HepG2 (cell line): ENCODE measurements at regions not wholly inside any gene's neighbourhood (a gene's known extent, or its start where the extent isn't known, plus 50 kb on each side); places are given as distances from the start of the nearest gene placed in this dataset.

ENCODE experiments used
- ATAC-seq: fragments of 200-7000 bp; cut with Tn5 transposase; 3 replicates; pipeline ENCODE4 v1.9.1; 2020; ENCODE audit warnings: mild to moderate bottlenecking, moderate library complexity
- BruUV-seq: library from RNA; stranded (reverse); fragments of 400-500 nt; replicated peaks from 2 replicates; lab custom pipeline; 2021; lab: Mats Ljungman, UMichigan
- CTCF ChIA-PET: fragments of 300-600 bp; formaldehyde crosslinking; extraction: SDS; loops from one replicate; lab custom pipeline; 2021; ENCODE audit warnings: low total read pairs, inconsistent platforms, low intra/inter-chr PET ratio; lab: Yijun Ruan, JAX
- POLR2A ChIA-PET: fragments of 350-600 bp; sonication (Branson Sonifier 250); formaldehyde crosslinking; loops from one replicate; lab custom pipeline; 2020; ENCODE audit warnings: antibody characterized with exemption, inconsistent platforms; lab: Yijun Ruan, JAX
- DNase-seq: peaks from one replicate; pipeline ENCODE4 v3.0.0-alpha.2; 2015; ENCODE audit warnings: low spot score
- FAIRE-seq: peaks from 3 replicates; lab custom pipeline; 2011; peaks lifted over from hg19 to GRCh38; lab: Jason Lieb, UNC
- H2AFZ ChIP-seq: one replicate; pipeline ENCODE4 v1.6.1; 2011; ENCODE audit warnings: low read length, inconsistent platforms
- H3K27ac ChIP-seq: fragments of 300-600 bp; 3 replicates; pipeline ENCODE4 v1.8.0; 2011; ENCODE audit warnings: mixed run types, mild to moderate bottlenecking, mixed read lengths, low read length, inconsistent platforms; ENCODE audit not compliant: insufficient read depth; ENCODE audit errors: extremely low read length
- H3K27me3 ChIP-seq, 2 experiments: fragments of 200-600 bp in 1 of 2; 2 replicates in 1 of 2; 3 replicates in 1 of 2; pipeline versions ENCODE4 v1.6.0 to v1.8.0; 2011; ENCODE audit warnings: low read length in 2 of 2, mild to moderate bottlenecking in 2 of 2, moderate library complexity in 2 of 2, inconsistent platforms in 1 of 2; ENCODE audit not compliant: insufficient read depth in 2 of 2, control insufficient read depth in 1 of 2
- H3K36me3 ChIP-seq, 2 experiments: fragments of 200-600 bp in 1 of 2; replicated peaks in 1 of 2; 2 replicates in 1 of 2; 3 replicates in 1 of 2; pipeline versions ENCODE4 v1.5.1 to v1.8.0; 2011; ENCODE audit warnings: low read length in 2 of 2, inconsistent platforms in 1 of 2; ENCODE audit not compliant: insufficient read depth in 2 of 2, control insufficient read depth in 1 of 2
- H3K4me1 ChIP-seq: 2 replicates; pipeline ENCODE4 v1.5.1; 2012; ENCODE audit warnings: low read length, inconsistent platforms; ENCODE audit not compliant: insufficient read depth
- H3K4me2 ChIP-seq: 2 replicates; pipeline ENCODE4 v1.6.0; 2011; ENCODE audit warnings: low read depth, low read length, inconsistent platforms
- H3K4me3 ChIP-seq, 3 experiments: fragments of 200-600 bp in 1 of 3; sonication (generic), shearing (Covaris generic) in 1 of 3; replicated peaks in 1 of 3; 2 replicates each; pipeline ENCODE4 v1.5.1; 2011 to 2016; ENCODE audit warnings: low read length in 3 of 3, inconsistent platforms in 2 of 3, low read depth in 2 of 3, mild to moderate bottlenecking in 2 of 3, control low read depth in 1 of 3, mixed read lengths in 1 of 3; ENCODE audit not compliant: insufficient read depth in 1 of 3
- H3K79me2 ChIP-seq: one replicate; pipeline ENCODE4 v1.6.1; 2011; ENCODE audit warnings: low read length, inconsistent platforms; ENCODE audit not compliant: insufficient read depth
- H3K9ac ChIP-seq: 2 replicates; pipeline ENCODE4 v1.6.0; 2011; ENCODE audit warnings: mild to moderate bottlenecking, low read depth, low read length, inconsistent platforms; ENCODE audit not compliant: insufficient read depth
- H3K9me3 ChIP-seq: 2 replicates; pipeline ENCODE4 v1.5.1; 2012; ENCODE audit warnings: mild to moderate bottlenecking, low read length
- H4K20me1 ChIP-seq: 2 replicates; pipeline ENCODE4 v1.6.0; 2011; ENCODE audit warnings: inconsistent platforms, mild to moderate bottlenecking, low read length, moderate library complexity; ENCODE audit not compliant: insufficient read depth
- BRF2 ChIP-seq: sonication (generic); formaldehyde crosslinking; IDR thresholded peaks from 2 replicates; pipeline ENCODE4 v1.8.1; 2022; ENCODE audit warnings: mild to moderate bottlenecking, missing genetic modification reagents
- CC2D1A ChIP-seq: sonication (generic); formaldehyde crosslinking; IDR thresholded peaks from 2 replicates; pipeline ENCODE4 v1.8.1; 2023; ENCODE audit warnings: mild to moderate bottlenecking, missing genetic modification reagents
- HMG20B ChIP-seq: conservative IDR thresholded peaks from 2 replicates; pipeline ENCODE4 v1.6.1; 2016; ENCODE audit warnings: missing genetic modification reagents, missing compliant biosample characterization
- ISL2 ChIP-seq: sonication (generic); formaldehyde crosslinking; IDR thresholded peaks from 2 replicates; pipeline ENCODE4 v1.5.0; 2020; ENCODE audit warnings: missing genetic modification reagents
- JARID2 ChIP-seq: sonication (generic); formaldehyde crosslinking; IDR thresholded peaks from 2 replicates; pipeline ENCODE4 v1.8.1; 2023; ENCODE audit warnings: missing genetic modification reagents, inconsistent platforms; ENCODE audit not compliant: insufficient replicate concordance
- KDM1A ChIP-seq: IDR thresholded peaks from 2 replicates; pipeline ENCODE4 v1.6.1; 2016; ENCODE audit warnings: missing compliant biosample characterization
- KLF15 ChIP-seq: sonication (generic); formaldehyde crosslinking; IDR thresholded peaks from 2 replicates; pipeline ENCODE4 v1.8.1; 2023; ENCODE audit warnings: borderline replicate concordance, mild to moderate bottlenecking, inconsistent platforms, missing genetic modification reagents, mixed read lengths
- MIER3 ChIP-seq: IDR thresholded peaks from 2 replicates; pipeline ENCODE4 v1.6.1; 2016; ENCODE audit warnings: missing compliant biosample characterization, borderline replicate concordance
- POLR2AphosphoS5 ChIP-seq: IDR thresholded peaks from 2 replicates; pipeline ENCODE4 v1.6.1; 2012; ENCODE audit warnings: low read depth, low read length
- SNAI1 ChIP-seq: sonication (generic); formaldehyde crosslinking; IDR thresholded peaks from 2 replicates; pipeline ENCODE4 v1.5.0; 2020; ENCODE audit warnings: mild to moderate bottlenecking, missing genetic modification reagents, borderline replicate concordance
- SYNCRIP ChIP-seq: fragments of 200-400 bp; formaldehyde crosslinking; IDR thresholded peaks from 2 replicates; pipeline ENCODE4 v1.6.1; 2018; ENCODE audit warnings: mild to moderate bottlenecking, low read depth, low read length; ENCODE audit not compliant: insufficient read depth
- TARDBP ChIP-seq: sonication (generic); formaldehyde crosslinking; IDR thresholded peaks from 2 replicates; pipeline ENCODE4 v1.8.0; 2022; ENCODE audit warnings: mild to moderate bottlenecking, missing genetic modification reagents
- THYN1 ChIP-seq: sonication (generic); formaldehyde crosslinking; IDR thresholded peaks from 2 replicates; pipeline ENCODE4 v1.8.1; 2023; ENCODE audit warnings: low read depth, mild to moderate bottlenecking, moderate library complexity, missing genetic modification reagents, borderline replicate concordance
- U2AF1 ChIP-seq: fragments of 200-400 bp; formaldehyde crosslinking; optimal IDR thresholded peaks from 2 replicates; pipeline ENCODE3; 2017; ENCODE audit warnings: mild to moderate bottlenecking, low read depth, low read length
- ZBTB49 ChIP-seq: sonication (generic); formaldehyde crosslinking; IDR thresholded peaks from 2 replicates; pipeline ENCODE4 v1.4.0; 2020; ENCODE audit warnings: missing genetic modification reagents, borderline replicate concordance
- ZNF136 ChIP-seq: sonication (generic); formaldehyde crosslinking; IDR thresholded peaks from 2 replicates; pipeline ENCODE4 v1.8.1; 2022; ENCODE audit warnings: low read depth, mild to moderate bottlenecking, moderate library complexity, missing genetic modification reagents
- ZNF275 ChIP-seq: sonication (generic); formaldehyde crosslinking; IDR thresholded peaks from 2 replicates; pipeline ENCODE4 v1.8.0; 2022; ENCODE audit warnings: missing genetic modification reagents, mild to moderate bottlenecking, inconsistent platforms, borderline replicate concordance
- ZNF556 ChIP-seq: sonication (generic); formaldehyde crosslinking; IDR thresholded peaks from 2 replicates; pipeline ENCODE4 v1.4.0; 2020; ENCODE audit warnings: mild to moderate bottlenecking, missing genetic modification reagents, borderline replicate concordance
- WGBS: methylation state at CpG from one replicate; pipeline ENCODE4 v1.1.6; 2017; ENCODE audit warnings: low lambda C conversion rate; 5-methylcytosine and 5-hydroxymethylcytosine counted together
- in situ Hi-C: cut with HindIII; loops from 2 replicates; pipeline ENCODE4 v1.10.0; 2017; ENCODE audit warnings: low pct_unique_long_range_greater_than_20kb; ENCODE audit not compliant: extremely low pct_ligation_motif_present
- intact Hi-C: fragments of 100-400 bp; cut with micrococcal nuclease; formaldehyde crosslinking; loops from one replicate; pipeline ENCODE4 v1.10.0; 2022; ENCODE audit not compliant: unreplicated experiment

GRCh38 chr3:182182531-182182968, 470.8 kb downstream of the SOX2 start:
- Histone ChIP-seq H3K4me1 (peaks cover 7% of the 10 kb centered on the region; the same call in 1 of the 2 replicates), H3K9me3 (no peaks in the 10 kb centered on the region), H3K9ac (no peak overlapping the region), H3K27me3 (no peaks in the 10 kb centered on the region), H3K27ac (no peak overlapping the region), H3K4me2 (no peak overlapping the region), H3K4me3 (no peak overlapping the region), H3K36me3 (no peaks in the 10 kb centered on the region), H3K79me2 (no peaks in the 10 kb centered on the region), H4K20me1 (no peaks in the 10 kb centered on the region), H2AFZ (no peak overlapping the region)
- CTCF ChIA-PET = no interaction called here
- no TSS peak for BruUV-seq
- ATAC-seq (no peak), DNase-seq (peak; percentile 7), FAIRE-seq (no peak)
- intact Hi-C loops = no loop called here
- in situ Hi-C loops = no loop called here
- POLR2A ChIA-PET = no interaction called here
- WGBS = 47% methylated on average over 4 of the region's 5 CpGs
- TF ChIP-seq POLR2AphosphoS5 (no peak), BRF2 (no peak), KDM1A (CRISPR knock-in tag) (no peak), THYN1 (CRISPR knock-in tag) (no peak), TARDBP (no peak), KLF15 (CRISPR knock-in tag) (no peak), JARID2 (CRISPR knock-in tag) (no peak), ZBTB49 (CRISPR knock-in tag) (no peak), ZNF275 (no peak), HMG20B (CRISPR knock-in tag) (no peak), ZNF136 (CRISPR knock-in tag) (no peak), ZNF556 (CRISPR knock-in tag) (no peak), ISL2 (CRISPR knock-in tag) (no peak), MIER3 (CRISPR knock-in tag) (no peak), CC2D1A (CRISPR knock-in tag) (no peak), U2AF1 (no peak), SNAI1 (no peak), SYNCRIP (no peak)
